ENCODE measurements at regions not wholly inside any gene's neighbourhood (a gene's known extent, or its start where the extent isn't known, plus 50 kb on each side); places are given as distances from the start of the nearest gene placed in this dataset.

- no peak for TF ChIP-seq EZH2phosphoT487 (IDR thresholded peaks at IDR 0.05; ENCODE audit: low read depth, severe bottlenecking, unreplicated experiment)
- TF ChIP-seq, protein P1, sequence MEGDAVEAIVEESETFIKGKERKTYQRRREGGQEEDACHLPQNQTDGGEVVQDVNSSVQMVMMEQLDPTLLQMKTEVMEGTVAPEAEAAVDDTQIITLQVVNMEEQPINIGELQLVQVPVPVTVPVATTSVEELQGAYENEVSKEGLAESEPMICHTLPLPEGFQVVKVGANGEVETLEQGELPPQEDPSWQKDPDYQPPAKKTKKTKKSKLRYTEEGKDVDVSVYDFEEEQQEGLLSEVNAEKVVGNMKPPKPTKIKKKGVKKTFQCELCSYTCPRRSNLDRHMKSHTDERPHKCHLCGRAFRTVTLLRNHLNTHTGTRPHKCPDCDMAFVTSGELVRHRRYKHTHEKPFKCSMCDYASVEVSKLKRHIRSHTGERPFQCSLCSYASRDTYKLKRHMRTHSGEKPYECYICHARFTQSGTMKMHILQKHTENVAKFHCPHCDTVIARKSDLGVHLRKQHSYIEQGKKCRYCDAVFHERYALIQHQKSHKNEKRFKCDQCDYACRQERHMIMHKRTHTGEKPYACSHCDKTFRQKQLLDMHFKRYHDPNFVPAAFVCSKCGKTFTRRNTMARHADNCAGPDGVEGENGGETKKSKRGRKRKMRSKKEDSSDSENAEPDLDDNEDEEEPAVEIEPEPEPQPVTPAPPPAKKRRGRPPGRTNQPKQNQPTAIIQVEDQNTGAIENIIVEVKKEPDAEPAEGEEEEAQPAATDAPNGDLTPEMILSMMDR (IDR thresholded peaks at IDR 0.05; ENCODE audit: poor library complexity) = no peak
- TF ChIP-seq EZH2 (IDR thresholded peaks at IDR 0.05; ENCODE audit: borderline replicate concordance) = no peak
These were observed 266.3 kb downstream of the FBXW7 start for GRCh38 chr4:152269448-152270191.

Data from hepatocyte (in vitro differentiated cells).